DLD1 (cell line): ENCODE measurements at regions not wholly inside any gene's neighbourhood (a gene's known extent, or its start where the extent isn't known, plus 50 kb on each side); places are given as distances from the start of the nearest gene placed in this dataset.
"Not testable (repeated sequence)": the region's sequence is repeated elsewhere in the genome, so short reads cannot be mapped to it uniquely, and the experiment has no call there.

Experiments
- in situ Hi-C: cut with HindIII; loops from 2 replicates; pipeline ENCODE4 v1.10.0; 2017; ENCODE audit warnings: low sequenced_read_pairs

- in situ Hi-C loops = no loop called here
These were observed 407.1 kb upstream of the FRG1 start for GRCh38 chr4:189533603-189534002.

- in situ Hi-C loops = no loop called here
These were observed 393.1 kb upstream of the FRG1 start for GRCh38 chr4:189547559-189547958.

- in situ Hi-C loops = no loop called here
These were observed 392.1 kb upstream of the FRG1 start for GRCh38 chr4:189548484-189549125.

GRCh38 chr4:189551931-189552670 is 388.6 kb upstream of the FRG1 start:
- in situ Hi-C loops = not testable (repeated sequence)

DNA sequence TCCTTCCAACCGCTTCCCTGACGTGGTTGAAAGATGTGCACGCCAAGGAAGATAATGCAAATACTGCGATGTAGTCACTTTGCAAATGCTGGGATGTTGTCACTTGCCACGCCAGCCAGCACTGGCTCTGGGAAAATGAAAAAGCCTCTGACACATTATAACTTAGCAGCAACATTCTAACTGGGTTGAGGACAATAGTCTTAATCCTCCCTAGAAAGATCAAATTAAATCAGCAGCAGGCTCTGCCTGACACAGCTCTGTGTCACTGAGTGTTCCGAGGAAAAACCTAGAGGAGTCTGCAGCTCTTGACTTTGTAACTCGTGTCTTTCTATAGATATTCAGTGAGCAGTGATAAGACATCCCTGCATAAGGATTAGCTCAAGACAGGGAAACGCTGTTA is 380.1 kb upstream of the FRG1 start:
- in situ Hi-C loops = not testable (repeated sequence)

GRCh38 chr4:189563751-189564150 is 376.9 kb upstream of the FRG1 start:
- in situ Hi-C loops = not testable (repeated sequence)

- in situ Hi-C loops = not testable (repeated sequence)
These were observed 374.4 kb upstream of the FRG1 start for GRCh38 chr4:189566271-189566670.

GRCh38 chr4:189566900-189567299 is 373.8 kb upstream of the FRG1 start:
- in situ Hi-C loops = not testable (repeated sequence)

- in situ Hi-C loops = not testable (repeated sequence)
These were observed 361.0 kb upstream of the FRG1 start for GRCh38 chr4:189579645-189580044.

DNA sequence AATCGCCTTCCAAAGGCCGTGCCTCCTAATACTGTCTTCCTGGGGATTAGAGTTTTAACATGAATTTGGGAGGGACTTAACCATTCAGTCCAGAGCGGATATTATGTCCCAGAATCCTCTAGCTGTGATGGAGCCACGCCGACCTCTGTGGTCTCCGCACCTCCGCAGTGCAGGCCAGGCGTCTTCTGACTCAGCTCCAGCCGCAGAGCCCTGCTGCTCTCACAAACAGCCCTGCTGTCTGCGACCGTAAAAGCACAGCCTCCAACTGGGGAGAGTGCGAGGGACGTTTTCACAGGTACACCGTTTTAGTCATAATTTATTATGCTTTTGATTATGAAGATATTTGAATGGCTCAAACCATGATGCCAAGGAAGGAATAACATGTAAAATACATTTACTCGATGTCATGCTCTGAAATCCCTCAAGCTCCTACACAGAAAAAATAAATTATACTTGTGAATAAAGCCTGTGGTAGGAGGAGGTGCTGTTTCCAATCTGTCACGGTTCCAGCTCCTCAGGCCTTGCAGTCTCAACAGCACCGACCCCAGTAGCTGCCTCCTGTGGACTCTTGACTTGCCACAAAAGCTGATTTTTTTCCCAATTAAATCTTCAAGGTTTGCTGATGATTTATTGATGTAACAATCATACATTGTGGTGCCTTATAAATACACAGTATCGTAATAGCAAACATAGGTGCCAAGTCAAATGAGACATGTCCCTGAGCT is 353.6 kb upstream of the FRG1 start:
- in situ Hi-C loops = not testable (repeated sequence)

DNA sequence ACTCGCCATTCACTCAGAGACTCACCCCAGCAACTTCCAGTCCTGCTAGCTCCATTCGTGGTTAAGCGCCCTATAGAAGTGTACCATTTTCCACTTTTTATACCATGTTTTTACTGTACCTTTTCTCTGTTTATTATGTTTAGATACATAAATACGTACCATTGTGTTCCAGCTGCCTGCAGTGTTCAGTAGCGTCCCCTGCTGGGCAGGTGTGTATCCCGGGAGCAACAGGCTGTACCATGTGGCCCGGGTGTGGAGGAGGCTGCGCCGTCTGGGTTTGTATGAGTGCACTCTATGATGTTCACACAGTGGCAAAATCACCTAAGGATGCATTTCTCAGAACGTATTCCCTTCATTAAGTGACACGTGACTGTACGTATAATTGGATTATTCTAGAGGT is 351.5 kb upstream of the FRG1 start:
- in situ Hi-C loops = not testable (repeated sequence)

DNA sequence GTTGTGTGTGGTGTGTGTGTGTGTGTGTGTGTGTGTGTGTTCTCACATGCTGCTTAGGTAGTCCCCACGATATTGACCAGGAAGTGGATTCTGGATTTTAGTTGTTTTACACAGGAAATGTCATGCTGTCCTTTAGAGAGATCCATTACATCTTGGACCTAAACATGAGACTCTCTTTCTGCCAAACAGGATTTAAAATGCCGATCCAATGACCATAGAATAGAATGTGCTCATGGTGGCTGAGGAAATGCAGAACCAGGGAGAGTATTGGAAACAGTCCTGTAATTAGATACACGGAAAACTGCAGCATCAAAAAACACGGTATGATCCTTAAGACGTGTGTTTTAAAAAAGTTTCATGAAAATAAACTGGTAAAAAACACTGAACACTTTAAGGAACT is 347.8 kb upstream of the FRG1 start:
- in situ Hi-C loops = no loop called here

GRCh38 chr4:189597341-189597740 is 343.3 kb upstream of the FRG1 start:
- in situ Hi-C loops = no loop called here

GRCh38 chr4:189600264-189600663 is 340.4 kb upstream of the FRG1 start:
- in situ Hi-C loops = no loop called here

DNA sequence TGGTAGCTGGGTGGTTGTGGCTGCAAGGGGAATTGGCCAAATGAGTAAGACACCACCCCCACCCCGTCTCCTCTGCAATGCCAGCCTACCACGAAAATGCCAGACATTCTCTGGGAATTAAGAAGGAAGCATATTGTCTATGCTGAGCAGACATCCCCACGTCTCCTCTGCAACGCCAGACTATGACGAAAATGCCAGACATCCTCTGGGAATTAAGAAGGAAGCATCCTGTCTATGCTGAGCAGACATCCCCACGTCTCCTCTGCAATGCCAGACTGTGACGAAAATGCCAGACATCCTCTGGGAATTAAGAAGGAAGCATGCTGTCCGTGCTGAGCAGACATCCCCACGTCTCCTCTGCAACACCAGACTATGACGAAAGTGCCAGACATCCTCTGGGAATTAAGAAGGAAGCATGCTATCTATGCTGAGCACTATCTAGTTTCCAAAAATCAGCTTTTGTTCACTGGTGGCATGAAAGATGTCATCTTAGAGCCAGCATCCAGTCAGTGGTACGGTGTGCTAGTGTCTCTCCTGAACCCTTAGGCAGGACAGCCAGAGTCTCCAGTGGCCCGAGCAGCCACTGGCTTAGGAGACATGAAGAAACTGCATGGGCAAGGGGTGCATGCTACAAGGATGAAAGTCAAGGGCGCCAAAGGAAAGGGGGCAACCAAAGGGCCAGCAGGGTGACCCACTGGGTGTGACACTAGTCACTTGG is 339.8 kb upstream of the FRG1 start:
- in situ Hi-C loops = no loop called here

- in situ Hi-C loops = not testable (repeated sequence)
These were observed 337.8 kb upstream of the FRG1 start for GRCh38 chr4:189602827-189603226.

- in situ Hi-C loops = not testable (repeated sequence)
These were observed 330.1 kb upstream of the FRG1 start for GRCh38 chr4:189610571-189610970.

DNA sequence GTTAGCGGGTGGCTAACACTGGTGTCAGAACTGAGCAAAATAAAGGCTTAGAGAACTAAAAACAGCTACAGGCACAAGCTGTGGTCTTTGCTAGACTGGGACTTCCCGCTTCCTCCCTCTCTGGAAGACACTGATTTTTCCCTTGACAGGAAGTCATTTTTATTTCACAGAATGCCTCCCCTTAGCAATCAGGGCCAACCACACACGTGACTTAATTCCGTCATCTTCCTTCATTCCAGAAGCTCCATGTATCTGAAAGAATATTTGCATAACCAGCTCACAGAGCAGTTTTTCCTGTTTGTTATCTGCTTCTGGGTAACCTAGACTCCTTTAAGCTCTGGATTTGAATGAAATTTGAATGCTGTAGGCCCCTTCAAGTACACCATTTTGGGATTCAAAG is 327.5 kb upstream of the FRG1 start:
- in situ Hi-C loops = no loop called here

DNA sequence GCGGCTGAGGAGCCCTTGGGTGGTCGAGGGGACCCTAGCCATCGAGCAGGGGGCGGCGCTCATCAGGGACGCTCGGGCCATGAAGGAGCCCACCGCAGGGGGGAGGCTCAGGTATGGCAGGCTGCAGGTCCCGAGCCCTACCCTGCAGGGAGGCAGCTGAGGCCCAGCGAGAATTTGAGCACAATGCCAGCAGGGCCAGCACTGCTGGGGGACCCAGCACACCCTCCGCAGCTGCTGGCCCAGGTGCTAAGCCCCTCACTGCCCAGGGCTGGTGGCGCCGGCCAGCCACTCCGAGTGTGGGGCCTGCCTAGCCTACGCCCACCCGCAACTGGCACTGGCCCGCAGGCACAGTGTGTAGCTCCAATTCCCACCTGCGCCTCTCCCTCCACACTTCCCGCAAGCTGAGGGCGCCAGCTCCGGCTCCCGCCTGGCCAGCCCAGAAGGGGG is 325.4 kb upstream of the FRG1 start:
- in situ Hi-C loops = no loop called here

DNA sequence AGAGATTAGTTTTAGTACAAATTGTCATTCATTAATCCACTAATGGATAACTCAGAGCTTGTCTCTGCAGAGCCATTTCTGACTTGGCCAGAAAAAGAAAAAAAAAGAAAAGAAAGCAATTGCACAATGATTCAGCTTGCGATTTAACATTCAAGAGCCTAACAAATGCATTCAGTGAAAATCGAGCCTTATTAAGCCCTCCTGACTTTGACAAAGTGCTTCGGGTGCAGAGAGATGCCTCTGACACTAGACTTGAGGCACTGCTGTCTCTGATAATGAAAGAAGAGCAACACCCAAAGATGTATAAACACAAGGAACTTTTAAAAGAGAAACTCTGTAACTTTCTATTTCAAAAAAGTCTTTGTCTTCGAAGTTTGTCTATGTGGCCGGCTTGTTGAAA is 322.9 kb upstream of the FRG1 start:
- in situ Hi-C loops = not testable (repeated sequence)
